K562 (cell line): ENCODE measurements at regions not wholly inside any gene's neighbourhood (a gene's known extent, or its start where the extent isn't known, plus 50 kb on each side); places are given as distances from the start of the nearest gene placed in this dataset.

Source experiments
- ATAC-seq: fragments of 200-7000 bp; cut with Tn5 transposase; 3 replicates; pipeline ENCODE4 v1.9.1; 2020; ENCODE audit warnings: moderate library complexity
- BruUV-seq: library from RNA; stranded (reverse); fragments of 400-500 nt; replicated peaks from 2 replicates; lab custom pipeline; 2021; lab: Mats Ljungman, UMichigan
- CTCF ChIA-PET: fragments of 300-600 bp; formaldehyde crosslinking; extraction: SDS; loops from one replicate; lab custom pipeline; 2021; ENCODE audit warnings: low intra/inter-chr PET ratio; lab: Yijun Ruan, JAX
- POLR2A ChIA-PET: fragments of 300-600, 350-650 bp; sonication (Branson Sonifier 250); formaldehyde crosslinking; extraction: SDS; loops from one replicate; lab custom pipeline; 2021; ENCODE audit warnings: antibody characterized with exemption, inconsistent platforms; lab: Yijun Ruan, JAX
- DNase-seq, 4 experiments: peaks; one replicate each; pipeline versions ENCODE4 v3.0.0 to v3.0.0-alpha.2; 2011 to 2018; ENCODE audit warnings: low spot score in 3 of 4, mixed read lengths in 3 of 4; ENCODE audit errors: extremely low read depth in 1 of 4
- FAIRE-seq: peaks from 2 replicates; lab custom pipeline; 2011; peaks lifted over from hg19 to GRCh38; lab: Jason Lieb, UNC
- H2AFZ ChIP-seq: 2 replicates; pipeline ENCODE4 v1.6.0; 2011; ENCODE audit warnings: low read depth, low read length, control low read depth, inconsistent platforms
- H3K27ac ChIP-seq: fragments of 200-600 bp; 3 replicates; pipeline ENCODE4 v1.8.0; 2011; ENCODE audit warnings: low read depth, mild to moderate bottlenecking, control low read depth, inconsistent platforms, low read length, moderate library complexity, mixed read lengths; ENCODE audit errors: extremely low read depth
- H3K27me3 ChIP-seq, 2 experiments: fragments of 300-600 bp in 1 of 2; 2 replicates in 1 of 2; 3 replicates in 1 of 2; pipeline versions ENCODE4 v1.6.0 to v1.8.0; 2011; ENCODE audit warnings: inconsistent platforms in 2 of 2, low read length in 2 of 2, mild to moderate bottlenecking in 1 of 2, mixed read lengths in 1 of 2, moderate library complexity in 1 of 2; ENCODE audit not compliant: control insufficient read depth in 2 of 2, insufficient read depth in 2 of 2
- H3K36me3 ChIP-seq: fragments of 300-600 bp; 3 replicates; pipeline ENCODE4 v1.8.0; 2011; ENCODE audit warnings: mild to moderate bottlenecking, low read length, inconsistent platforms; ENCODE audit not compliant: control insufficient read depth, insufficient read depth
- H3K4me1 ChIP-seq, 2 experiments: fragments of 200-600 bp in 1 of 2; replicated peaks in 1 of 2; 2 replicates in 1 of 2; 3 replicates in 1 of 2; pipeline versions ENCODE4 v1.5.1 to v1.8.0; 2011; ENCODE audit warnings: inconsistent platforms in 2 of 2, low read length in 2 of 2, mild to moderate bottlenecking in 1 of 2, mixed read lengths in 1 of 2, moderate library complexity in 1 of 2; ENCODE audit not compliant: control insufficient read depth in 2 of 2, insufficient read depth in 2 of 2
- H3K4me2 ChIP-seq: 2 replicates; pipeline ENCODE4 v1.6.1; 2011; ENCODE audit warnings: low read length, control low read depth, inconsistent platforms, mixed read lengths; ENCODE audit not compliant: insufficient read depth
- H3K4me3 ChIP-seq: fragments of 200-600 bp; sonication (generic), shearing (Covaris generic); 2 replicates; pipeline ENCODE4 v1.5.1; 2016; ENCODE audit warnings: control low read depth, inconsistent platforms
- H3K79me2 ChIP-seq: fragments of 200-600 bp; 3 replicates; pipeline ENCODE4 v1.8.0; 2011; ENCODE audit warnings: low read length, inconsistent platforms; ENCODE audit not compliant: control insufficient read depth, insufficient read depth
- H3K9ac ChIP-seq, 2 experiments: 2 replicates each; pipeline versions ENCODE4 v1.6.0 to v1.6.1; 2011; ENCODE audit warnings: low read depth in 2 of 2, low read length in 2 of 2, control low read depth in 1 of 2, inconsistent platforms in 1 of 2, mild to moderate bottlenecking in 1 of 2, mixed read lengths in 1 of 2; ENCODE audit not compliant: insufficient read depth in 1 of 2
- H3K9me1 ChIP-seq: one replicate; pipeline ENCODE4 v1.6.0; 2011; ENCODE audit warnings: inconsistent platforms, mild to moderate bottlenecking, low read length, moderate library complexity; ENCODE audit not compliant: control insufficient read depth, insufficient read depth
- H3K9me3 ChIP-seq: replicated peaks from 2 replicates; pipeline ENCODE4 v1.5.1; 2011; ENCODE audit warnings: low read depth, low read length, inconsistent platforms; ENCODE audit not compliant: control insufficient read depth, insufficient read depth
- H4K20me1 ChIP-seq: replicated peaks from 2 replicates; pipeline ENCODE4 v1.6.1; 2011; ENCODE audit warnings: low read length, inconsistent platforms, mixed read lengths; ENCODE audit not compliant: control insufficient read depth, insufficient read depth
- ARID2 ChIP-seq: fragments of 450-650 bp; IDR thresholded peaks from 2 replicates; pipeline ENCODE4 v1.6.1; 2017; ENCODE audit warnings: antibody characterized with exemption, mild to moderate bottlenecking
- CBX1 ChIP-seq: sonication (generic); IDR thresholded peaks from 2 replicates; pipeline ENCODE4 v1.6.1; 2016; ENCODE audit warnings: antibody characterized with exemption, low read depth, mild to moderate bottlenecking
- DEAF1 ChIP-seq: fragments of 450-650 bp; formaldehyde crosslinking; IDR thresholded peaks from 2 replicates; pipeline ENCODE4 v1.4.0; 2020; ENCODE audit warnings: mild to moderate bottlenecking, moderate library complexity
- FOXK2 ChIP-seq, 2 experiments: fragments of 450-650 bp; IDR thresholded peaks in 1 of 2; conservative IDR thresholded peaks in 1 of 2; 2 replicates each; pipeline ENCODE4 v1.6.1; 2016; ENCODE audit warnings: low read depth in 2 of 2, mild to moderate bottlenecking in 1 of 2
- MYBL2 ChIP-seq, 2 experiments: fragments of 450-650 bp in 1 of 2; sonication (generic) in 1 of 2; formaldehyde crosslinking in 1 of 2; IDR thresholded peaks; 2 replicates each; pipeline versions ENCODE4 v1.6.1 to v1.8.1; 2017 to 2022; ENCODE audit warnings: borderline replicate concordance in 1 of 2, inconsistent platforms in 1 of 2, low read depth in 1 of 2, mild to moderate bottlenecking in 1 of 2, missing genetic modification reagents in 1 of 2, moderate library complexity in 1 of 2
- NFE2L1 ChIP-seq: fragments of 450-650 bp; IDR thresholded peaks from 2 replicates; pipeline ENCODE4 v1.6.1; 2016; ENCODE audit warnings: missing genetic modification characterization, low read depth, mild to moderate bottlenecking, missing compliant biosample characterization, moderate library complexity, borderline replicate concordance
- NR2F6 ChIP-seq: fragments of 450-650 bp; formaldehyde crosslinking; IDR thresholded peaks from 2 replicates; pipeline ENCODE4 v1.4.0; 2020; ENCODE audit warnings: mild to moderate bottlenecking
- TFAP4 ChIP-seq: sonication (generic); formaldehyde crosslinking; IDR thresholded peaks from 2 replicates; pipeline ENCODE4 v1.8.0; 2022; ENCODE audit warnings: missing genetic modification reagents, mild to moderate bottlenecking, moderate library complexity, borderline replicate concordance
- ZFP91 ChIP-seq: sonication (generic); formaldehyde crosslinking; IDR thresholded peaks from 2 replicates; pipeline ENCODE4 v1.8.0; 2022; ENCODE audit warnings: mild to moderate bottlenecking, missing genetic modification reagents
- ZNF212 ChIP-seq: fragments of 450-650 bp; formaldehyde crosslinking; IDR thresholded peaks from 2 replicates; pipeline ENCODE4 v1.4.0; 2020; ENCODE audit warnings: mild to moderate bottlenecking
- ZNF507 ChIP-seq: conservative IDR thresholded peaks from 2 replicates; pipeline ENCODE4 v1.6.1; 2017; ENCODE audit warnings: missing genetic modification characterization, missing compliant biosample characterization
- WGBS: fragments of 100-300 bp; shearing (Covaris generic); methylation state at CpG from one replicate; pipeline ENCODE4 v1.1.6; 2016; ENCODE audit warnings: low coverage, mixed read lengths; ENCODE audit not compliant: insufficient coverage; ENCODE audit errors: missing lambda C conversion rate; 5-methylcytosine and 5-hydroxymethylcytosine counted together
- in situ Hi-C: fragments of 300-500 bp; cut with MboI; formaldehyde crosslinking; loops from 4 replicates; pipeline ENCODE4 v1.15.0; 2018; ENCODE audit warnings: inconsistent platforms, mixed read lengths
- intact Hi-C: fragments of 100-400 bp; cut with micrococcal nuclease; formaldehyde crosslinking; loops from 2 replicates; pipeline ENCODE4 v1.14.2; 2022
- TF ChIP-seq, protein P1 (sequence below): fragments of 250-450 bp; sonication (Bioruptor Pico); IDR thresholded peaks from 2 replicates; pipeline ENCODE4 v1.8.0; 2021; ENCODE audit warnings: mild to moderate bottlenecking, moderate library complexity

GRCh38 chr20:40322941-40323340 lies 366.1 kb downstream of the MAFB start:
- Histone ChIP-seq H4K20me1 (no peaks in the 10 kb centered on the region), H2AFZ (no peak overlapping the region), H3K9me3 (no peaks in the 10 kb centered on the region), H3K79me2 (no peaks in the 10 kb centered on the region), H3K36me3 (no peaks in the 10 kb centered on the region), H3K27ac (no peak overlapping the region), H3K9ac (no peak overlapping the region), H3K9me1 (no peaks in the 10 kb centered on the region), H3K4me3 (no peak overlapping the region), H3K4me1 (no peaks in the 10 kb centered on the region), H3K4me2 (no peak overlapping the region), H3K27me3 (no peaks in the 10 kb centered on the region)
- in situ Hi-C loops (no loop called here), intact Hi-C loops (no loop called here)
- no TSS peak for BruUV-seq
- ChIA-PET CTCF (no interaction called here), POLR2A (no interaction called here)
- no peak for ATAC-seq
- whole genome bisulfite sequencing, result 0% methylated on average over 1 of the region's 1 CpG
- FAIRE-seq, result no peak
- DNase-seq, result no peak
- TF ChIP-seq NFE2L1 (tag) (no peak), TFAP4 (CRISPR knock-in tag) (no peak), ZNF507 (tag) (no peak), DEAF1 (CRISPR knock-in tag) (no peak), ZFP91 (CRISPR knock-in tag) (no peak), NR2F6 (CRISPR knock-in tag) (no peak), ARID2 (no peak), FOXK2 (conservative IDR thresholded peaks at IDR 0.05 in 1 of 2, IDR thresholded peaks at IDR 0.05 in 1 of 2; ENCODE audit: low read depth in 2 of 2) (no peak), ZNF212 (CRISPR knock-in tag) (no peak), MYBL2 (IDR thresholded peaks at IDR 0.05; ENCODE audit: low read depth) (no peak), MYBL2 (CRISPR knock-in tag; IDR thresholded peaks at IDR 0.05; ENCODE audit: borderline replicate concordance) (no peak), CBX1 (no peak)
- TF ChIP-seq, protein P1, sequence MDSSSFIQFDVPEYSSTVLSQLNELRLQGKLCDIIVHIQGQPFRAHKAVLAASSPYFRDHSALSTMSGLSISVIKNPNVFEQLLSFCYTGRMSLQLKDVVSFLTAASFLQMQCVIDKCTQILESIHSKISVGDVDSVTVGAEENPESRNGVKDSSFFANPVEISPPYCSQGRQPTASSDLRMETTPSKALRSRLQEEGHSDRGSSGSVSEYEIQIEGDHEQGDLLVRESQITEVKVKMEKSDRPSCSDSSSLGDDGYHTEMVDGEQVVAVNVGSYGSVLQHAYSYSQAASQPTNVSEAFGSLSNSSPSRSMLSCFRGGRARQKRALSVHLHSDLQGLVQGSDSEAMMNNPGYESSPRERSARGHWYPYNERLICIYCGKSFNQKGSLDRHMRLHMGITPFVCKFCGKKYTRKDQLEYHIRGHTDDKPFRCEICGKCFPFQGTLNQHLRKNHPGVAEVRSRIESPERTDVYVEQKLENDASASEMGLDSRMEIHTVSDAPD (CRISPR knock-in tag), result no peak
